ENCODE measurements at regions not wholly inside any gene's neighbourhood (a gene's known extent, or its start where the extent isn't known, plus 50 kb on each side); places are given as distances from the start of the nearest gene placed in this dataset.

DNA sequence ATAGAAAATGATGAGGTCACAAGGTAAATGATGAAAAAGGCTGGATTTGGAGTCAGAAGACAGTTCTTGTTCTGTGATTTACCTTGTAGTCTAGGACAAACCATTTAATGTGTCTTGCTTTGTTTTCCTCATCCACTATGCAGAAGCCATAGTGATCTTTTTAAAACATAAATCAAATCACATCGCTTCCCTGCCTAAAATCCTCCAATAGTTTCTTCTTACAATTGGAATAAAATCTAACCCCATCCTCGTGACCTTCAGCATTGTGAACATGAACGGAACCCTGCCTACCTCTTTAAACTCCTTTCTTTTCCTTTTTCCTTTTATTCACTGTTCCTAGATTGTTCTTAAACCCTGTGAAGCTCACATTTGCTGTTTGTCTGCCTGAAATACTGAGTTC lies 204.9 kb upstream of the SAMSN1 start:
- BruUV-seq (replicated peaks), result no TSS peak
- H3K4me2 ChIP-seq (ENCODE audit: low read length), result no peak overlapping the region
- no peak for ATAC-seq
- no peaks in the 10 kb centered on the region for H3K79me2 ChIP-seq (ENCODE audit: low read length)
- DNase-seq, result no peak
- intact Hi-C loops (cut with micrococcal nuclease), result no loop called here
- ChIA-PET POLR2A (ENCODE audit: unreplicated experiment) (no interaction called here), CTCF (no interaction called here)
- no peaks in the 10 kb centered on the region for H3K4me1 ChIP-seq (ENCODE audit: insufficient read depth, low read length)
- no peaks in the 10 kb centered on the region for H3K9me3 ChIP-seq (ENCODE audit: low read length)
- no peak overlapping the region for H3K27ac ChIP-seq (ENCODE audit: low read length)
- no peaks in the 10 kb centered on the region for H3K36me3 ChIP-seq (ENCODE audit: low read depth, low read length)
- no peaks in the 10 kb centered on the region for H3F3A ChIP-seq (ENCODE audit: low read length, unreplicated experiment)
- no peak overlapping the region for H3K4me3 ChIP-seq (ENCODE audit: low read length)
- H3K9me2 ChIP-seq (replicated peaks; ENCODE audit: low read length), result no peaks in the 10 kb centered on the region
- H4K20me1 ChIP-seq (ENCODE audit: low read length), result no peaks in the 10 kb centered on the region
- no peaks in the 10 kb centered on the region for H3K27me3 ChIP-seq (ENCODE audit: low read length)
- H2AFZ ChIP-seq (ENCODE audit: low read length), result no peak overlapping the region
- no peak overlapping the region for H3K9ac ChIP-seq (ENCODE audit: low read length)
- TF ChIP-seq, protein P1, sequence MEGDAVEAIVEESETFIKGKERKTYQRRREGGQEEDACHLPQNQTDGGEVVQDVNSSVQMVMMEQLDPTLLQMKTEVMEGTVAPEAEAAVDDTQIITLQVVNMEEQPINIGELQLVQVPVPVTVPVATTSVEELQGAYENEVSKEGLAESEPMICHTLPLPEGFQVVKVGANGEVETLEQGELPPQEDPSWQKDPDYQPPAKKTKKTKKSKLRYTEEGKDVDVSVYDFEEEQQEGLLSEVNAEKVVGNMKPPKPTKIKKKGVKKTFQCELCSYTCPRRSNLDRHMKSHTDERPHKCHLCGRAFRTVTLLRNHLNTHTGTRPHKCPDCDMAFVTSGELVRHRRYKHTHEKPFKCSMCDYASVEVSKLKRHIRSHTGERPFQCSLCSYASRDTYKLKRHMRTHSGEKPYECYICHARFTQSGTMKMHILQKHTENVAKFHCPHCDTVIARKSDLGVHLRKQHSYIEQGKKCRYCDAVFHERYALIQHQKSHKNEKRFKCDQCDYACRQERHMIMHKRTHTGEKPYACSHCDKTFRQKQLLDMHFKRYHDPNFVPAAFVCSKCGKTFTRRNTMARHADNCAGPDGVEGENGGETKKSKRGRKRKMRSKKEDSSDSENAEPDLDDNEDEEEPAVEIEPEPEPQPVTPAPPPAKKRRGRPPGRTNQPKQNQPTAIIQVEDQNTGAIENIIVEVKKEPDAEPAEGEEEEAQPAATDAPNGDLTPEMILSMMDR (conservative IDR thresholded peaks at IDR 0.05; ENCODE audit: low read depth, low read length), result no peak
- no peak for TF ChIP-seq EZH2 (IDR thresholded peaks at IDR 0.05; ENCODE audit: low read length, unreplicated experiment)
- no peak for TF ChIP-seq EZH2phosphoT487 (IDR thresholded peaks at IDR 0.05; ENCODE audit: borderline replicate concordance, low read length)

DNA sequence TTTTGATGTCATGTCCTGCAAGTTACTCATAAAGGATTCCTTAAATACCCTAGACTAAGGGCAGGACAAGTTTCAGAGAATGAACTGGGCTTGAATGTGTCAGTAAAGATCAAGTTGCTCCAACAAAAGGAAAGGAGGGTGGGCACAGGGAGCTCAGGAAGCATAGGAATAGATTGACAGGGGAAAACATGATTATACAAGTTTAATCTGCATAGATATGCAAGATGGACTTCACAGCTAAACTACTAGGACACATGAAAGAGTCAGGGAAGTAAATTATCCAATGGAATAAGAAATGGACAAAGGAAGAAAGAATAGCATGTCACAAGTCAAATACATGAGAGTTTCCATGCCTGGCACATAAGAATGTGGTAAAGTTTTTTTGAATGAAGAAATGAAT lies 203.9 kb upstream of the SAMSN1 start:
- intact Hi-C loops (cut with micrococcal nuclease), result no loop called here
- H3K4me2 ChIP-seq (ENCODE audit: low read length), result no peak overlapping the region
- H3F3A ChIP-seq (ENCODE audit: low read length, unreplicated experiment), result no peaks in the 10 kb centered on the region
- H3K9me2 ChIP-seq (replicated peaks; ENCODE audit: low read length), result no peaks in the 10 kb centered on the region
- H3K4me1 ChIP-seq (ENCODE audit: insufficient read depth, low read length), result no peaks in the 10 kb centered on the region
- H2AFZ ChIP-seq (ENCODE audit: low read length), result no peak overlapping the region
- ChIA-PET POLR2A (ENCODE audit: unreplicated experiment) (no interaction called here), CTCF (no interaction called here)
- H3K79me2 ChIP-seq (ENCODE audit: low read length), result no peaks in the 10 kb centered on the region
- H3K9me3 ChIP-seq (ENCODE audit: low read length), result no peaks in the 10 kb centered on the region
- no peak overlapping the region for H3K4me3 ChIP-seq (ENCODE audit: low read length)
- no peak overlapping the region for H3K9ac ChIP-seq (ENCODE audit: low read length)
- H3K27me3 ChIP-seq (ENCODE audit: low read length), result no peaks in the 10 kb centered on the region
- DNase-seq, result no peak
- ATAC-seq, result no peak
- no TSS peak for BruUV-seq (replicated peaks)
- no peak for TF ChIP-seq EZH2phosphoT487 (IDR thresholded peaks at IDR 0.05; ENCODE audit: borderline replicate concordance, low read length)
- TF ChIP-seq, protein P1 (conservative IDR thresholded peaks at IDR 0.05; ENCODE audit: low read depth, low read length), result no peak
- no peak for TF ChIP-seq EZH2 (IDR thresholded peaks at IDR 0.05; ENCODE audit: low read length, unreplicated experiment)
- no peaks in the 10 kb centered on the region for H4K20me1 ChIP-seq (ENCODE audit: low read length)
- no peak overlapping the region for H3K27ac ChIP-seq (ENCODE audit: low read length)
- no peaks in the 10 kb centered on the region for H3K36me3 ChIP-seq (ENCODE audit: low read depth, low read length)

DNA sequence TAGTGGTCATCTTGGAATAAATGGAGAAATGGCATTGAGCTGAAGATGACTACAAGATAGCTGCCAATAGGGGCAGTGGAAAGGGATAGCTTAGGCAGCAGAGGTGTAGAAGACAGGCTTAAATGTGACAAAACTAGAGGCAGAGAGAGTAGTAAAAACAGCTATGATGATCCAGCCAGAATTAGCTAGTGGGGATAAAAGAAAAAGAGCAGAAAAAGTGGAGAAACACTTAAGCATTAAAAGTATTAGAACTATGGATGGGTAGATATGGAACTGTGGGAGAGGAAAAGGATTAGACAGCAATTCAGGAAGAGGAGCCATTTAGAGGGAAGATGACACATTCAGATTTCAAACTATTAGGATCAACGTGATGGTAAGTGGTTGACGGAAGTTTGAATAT lies 202.5 kb upstream of the SAMSN1 start:
- CTCF ChIA-PET, result no interaction called here

More for the DNA sequence above, 202.5 kb upstream of the SAMSN1 start:
- POLR2A ChIA-PET (ENCODE audit: unreplicated experiment), result no interaction called here
- DNase-seq (no peak), ATAC-seq (no peak)
- TF ChIP-seq EZH2phosphoT487 (IDR thresholded peaks at IDR 0.05; ENCODE audit: borderline replicate concordance, low read length) (no peak), EZH2 (IDR thresholded peaks at IDR 0.05; ENCODE audit: low read length, unreplicated experiment) (no peak)
- TF ChIP-seq, protein P1 (conservative IDR thresholded peaks at IDR 0.05; ENCODE audit: low read depth, low read length), result no peak
- Histone ChIP-seq H3K4me3 (ENCODE audit: low read length) (no peak overlapping the region), H3K36me3 (ENCODE audit: low read depth, low read length) (no peaks in the 10 kb centered on the region), H3K79me2 (ENCODE audit: low read length) (no peaks in the 10 kb centered on the region), H4K20me1 (ENCODE audit: low read length) (no peaks in the 10 kb centered on the region), H3F3A (ENCODE audit: low read length, unreplicated experiment) (no peaks in the 10 kb centered on the region), H2AFZ (ENCODE audit: low read length) (no peak overlapping the region), H3K9ac (ENCODE audit: low read length) (no peak overlapping the region), H3K4me1 (ENCODE audit: insufficient read depth, low read length) (no peaks in the 10 kb centered on the region), H3K4me2 (ENCODE audit: low read length) (no peak overlapping the region), H3K27me3 (ENCODE audit: low read length) (no peaks in the 10 kb centered on the region), H3K9me2 (replicated peaks; ENCODE audit: low read length) (no peaks in the 10 kb centered on the region), H3K9me3 (ENCODE audit: low read length) (no peaks in the 10 kb centered on the region), H3K27ac (ENCODE audit: low read length) (no peak overlapping the region)
- BruUV-seq (replicated peaks), result no TSS peak
- intact Hi-C loops (cut with micrococcal nuclease), result no loop called here
